Spleen (tissue), 7 donors: ENCODE measurements at regions not wholly inside any gene's neighbourhood (a gene's known extent, or its start where the extent isn't known, plus 50 kb on each side); places are given as distances from the start of the nearest gene placed in this dataset.

Experiments
- CTCF ChIP-seq, 11 experiments: fragments of 200-600 bp in 7 of 11; fragments of 450-650 bp in 4 of 11; sonication (generic) in 4 of 11; IDR thresholded peaks in 8 of 11; conservative IDR thresholded peaks in 3 of 11; 1 replicate in 7 of 11; 2 replicates in 4 of 11; pipeline versions ENCODE4 v1.4.0 to v1.8.0; 2016 to 2021; ENCODE audit warnings: antibody characterized with exemption in 11 of 11, inconsistent platforms in 4 of 11, mild to moderate bottlenecking in 1 of 11
- POLR2A ChIP-seq, 3 donors: fragments of 450-650 bp; IDR thresholded peaks; one replicate each; pipeline ENCODE4 v1.5.1; 2017; ENCODE audit warnings: antibody characterized with exemption in 3 of 3, mild to moderate bottlenecking in 1 of 3
- POLR2AphosphoS5 ChIP-seq, 3 donors: sonication (generic); formaldehyde crosslinking; IDR thresholded peaks; one replicate each; pipeline ENCODE4 v1.5.1; 2017; ENCODE audit warnings: antibody characterized with exemption in 3 of 3
- donor health status: DM: no; HTN: no; CAD: no; lungs with moderate emphysema.
- donor health status: DM: no; HTN: no; CAD: no.
- donor health status: DM: no; HTN: no; CAD: no.

DNA sequence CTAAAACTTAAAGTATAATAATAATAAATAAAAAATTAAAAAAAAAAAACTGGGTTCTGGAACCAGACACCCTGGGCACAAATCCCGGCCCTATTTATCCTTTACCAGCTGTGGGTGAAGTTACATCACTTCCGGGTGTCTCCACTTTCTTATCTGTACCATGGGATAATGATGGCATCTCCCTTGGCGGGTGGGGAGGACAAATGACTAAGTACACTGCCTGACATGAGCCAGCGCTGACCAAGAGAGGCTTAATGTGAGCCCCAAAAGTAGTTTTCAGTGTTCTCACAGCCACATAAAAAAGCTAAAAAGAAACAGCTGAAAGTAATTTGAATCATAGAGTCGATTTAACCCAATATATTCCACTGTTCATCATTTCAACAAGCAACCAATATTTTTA, 424.9 kb downstream of the SOX9 start:
- TF ChIP-seq POLR2A (IDR thresholded peaks at IDR 0.05): no peak
- no peak for TF ChIP-seq CTCF (IDR thresholded peaks at IDR 0.05 in 8 of 11, conservative IDR thresholded peaks at IDR 0.05 in 3 of 11)
- no peak for TF ChIP-seq POLR2AphosphoS5 (IDR thresholded peaks at IDR 0.05)
